ENCODE measurements at regions not wholly inside any gene's neighbourhood (a gene's known extent, or its start where the extent isn't known, plus 50 kb on each side); places are given as distances from the start of the nearest gene placed in this dataset.

- no peak for TF ChIP-seq CTCF (IDR thresholded peaks at IDR 0.05; ENCODE audit: low read depth, low read length)
- H3K4me3 ChIP-seq (ENCODE audit: low read depth, low read length) = no peak overlapping the region
Measured at GRCh38 chr2:163794635-163795034, 58.8 kb upstream of the FIGN start.

All from WI38 (cell line).